GM12878 (cell line): ENCODE measurements at regions not wholly inside any gene's neighbourhood (a gene's known extent, or its start where the extent isn't known, plus 50 kb on each side); places are given as distances from the start of the nearest gene placed in this dataset.

Experiments
- ATAC-seq: fragments of 200-7000 bp; cut with Tn5 transposase; 3 replicates; pipeline ENCODE4 v1.9.1; 2020; ENCODE audit warnings: mild to moderate bottlenecking, moderate library complexity
- BruUV-seq: library from RNA; stranded (reverse); fragments of 400-500 nt; replicated peaks from 2 replicates; lab custom pipeline; 2021; lab: Mats Ljungman, UMichigan
- CTCF ChIA-PET: fragments of 300-600 bp; sonication (Branson Sonifier 250); formaldehyde crosslinking; extraction: SDS; loops from one replicate; lab custom pipeline; 2021; ENCODE audit warnings: inconsistent platforms; lab: Yijun Ruan, JAX
- POLR2A ChIA-PET: fragments of 350-600 bp; formaldehyde crosslinking; extraction: SDS; loops from one replicate; lab custom pipeline; 2021; ENCODE audit warnings: inconsistent platforms; lab: Charles Lee
- RAD21 ChIA-PET: fragments of 300-600 bp; sonication (Branson Sonifier 250); formaldehyde crosslinking; loops from one replicate; lab custom pipeline; 2023; ENCODE audit warnings: antibody characterized with exemption; ENCODE audit not compliant: unreplicated experiment; lab: Charles Lee
- SMC1A ChIA-PET: fragments of 300-600 bp; sonication (Branson Sonifier 250); formaldehyde crosslinking; loops from one replicate; lab custom pipeline; 2023; ENCODE audit not compliant: unreplicated experiment, uncharacterized antibody; lab: Charles Lee
- DNase-seq: peaks from one replicate; pipeline ENCODE4 v3.0.0-alpha.2; 2011; ENCODE audit warnings: low read depth, low spot score
- FAIRE-seq: peaks from 3 replicates; lab custom pipeline; 2011; peaks lifted over from hg19 to GRCh38; lab: Jason Lieb, UNC
- H2AFZ ChIP-seq: 2 replicates; pipeline ENCODE4 v1.6.0; 2011; ENCODE audit warnings: low read depth, low read length, control low read depth; ENCODE audit not compliant: control insufficient read depth
- H3K27ac ChIP-seq: 2 replicates; pipeline ENCODE4 v1.5.1; 2011; ENCODE audit warnings: control low read depth; ENCODE audit not compliant: control insufficient read depth, insufficient read depth
- H3K27me3 ChIP-seq, 2 experiments: replicated peaks in 1 of 2; 2 replicates each; pipeline versions ENCODE4 v1.6.0 to v1.6.1; 2011; ENCODE audit warnings: low read length in 1 of 2; ENCODE audit not compliant: control insufficient read depth in 2 of 2, insufficient read depth in 2 of 2
- H3K36me3 ChIP-seq, 2 experiments: 2 replicates each; pipeline ENCODE4 v1.5.1; 2011; ENCODE audit warnings: low read length in 1 of 2; ENCODE audit not compliant: control insufficient read depth in 2 of 2, insufficient read depth in 2 of 2
- H3K4me1 ChIP-seq: 2 replicates; pipeline ENCODE4 v1.6.1; 2011; ENCODE audit warnings: mild to moderate bottlenecking, low read length, moderate library complexity, mixed read lengths; ENCODE audit not compliant: control insufficient read depth, insufficient read depth
- H3K4me2 ChIP-seq: 2 replicates; pipeline ENCODE4 v1.6.0; 2011; ENCODE audit warnings: control low read depth; ENCODE audit not compliant: control insufficient read depth, insufficient read depth
- H3K4me3 ChIP-seq: fragments of 200-600 bp; sonication (generic); 2 replicates; pipeline ENCODE4 v1.5.1; 2016
- H3K79me2 ChIP-seq: 2 replicates; pipeline ENCODE4 v1.6.0; 2011; ENCODE audit warnings: low read length; ENCODE audit not compliant: control insufficient read depth, insufficient read depth
- H3K9ac ChIP-seq: 2 replicates; pipeline ENCODE4 v1.8.0; 2011; ENCODE audit warnings: low read length, control low read depth, mixed read lengths; ENCODE audit not compliant: control insufficient read depth, insufficient read depth
- H3K9me3 ChIP-seq: replicated peaks from 3 replicates; pipeline ENCODE4 v1.5.1; 2011; ENCODE audit warnings: mild to moderate bottlenecking, low read length; ENCODE audit not compliant: control insufficient read depth, insufficient read depth
- H4K20me1 ChIP-seq: 2 replicates; pipeline ENCODE4 v1.6.0; 2011; ENCODE audit not compliant: control insufficient read depth, insufficient read depth
- BHLHE40 ChIP-seq, 2 experiments: fragments of 450-650 bp in 1 of 2; IDR thresholded peaks; 2 replicates each; pipeline ENCODE4 v1.6.1; 2011 to 2017; ENCODE audit warnings: low read depth in 2 of 2, borderline replicate concordance in 1 of 2, improper control_type of control experiment in 1 of 2, low read length in 1 of 2, mild to moderate bottlenecking in 1 of 2
- CHD2 ChIP-seq: IDR thresholded peaks from 2 replicates; pipeline ENCODE4 v1.6.1; 2011; ENCODE audit warnings: low read depth, low read length, improper control_type of control experiment, borderline replicate concordance
- JUNB ChIP-seq: IDR thresholded peaks from 2 replicates; pipeline ENCODE4 v1.6.1; 2016; ENCODE audit warnings: antibody characterized with exemption, mild to moderate bottlenecking
- MEF2B ChIP-seq: fragments of 450-650 bp; IDR thresholded peaks from 2 replicates; pipeline ENCODE4 v1.6.1; 2018; ENCODE audit warnings: mild to moderate bottlenecking, moderate library complexity; ENCODE audit not compliant: partially characterized antibody, poor library complexity, severe bottlenecking
- POLR2AphosphoS2 ChIP-seq: IDR thresholded peaks from 2 replicates; pipeline ENCODE4 v1.6.1; 2011; ENCODE audit warnings: low read depth, mild to moderate bottlenecking, low read length, improper control_type of control experiment, moderate library complexity
- POU2F2 ChIP-seq: IDR thresholded peaks from 3 replicates; pipeline ENCODE4 v1.6.1; 2011; ENCODE audit warnings: low read depth, mild to moderate bottlenecking, low read length, borderline replicate concordance
- SREBF1 ChIP-seq: IDR thresholded peaks from 2 replicates; pipeline ENCODE4 v1.6.1; 2012; ENCODE audit warnings: mild to moderate bottlenecking, low read length
- TBL1XR1 ChIP-seq: IDR thresholded peaks from 2 replicates; pipeline ENCODE4 v1.6.1; 2012; ENCODE audit warnings: low read depth, low read length, improper control_type of control experiment
- TCF3 ChIP-seq: IDR thresholded peaks from 2 replicates; pipeline ENCODE4 v1.6.1; 2012; ENCODE audit warnings: low read depth, mild to moderate bottlenecking, low read length, borderline replicate concordance; ENCODE audit not compliant: insufficient read depth
- WGBS: methylation state at CpG from one replicate; pipeline ENCODE4 v1.1.6; 2016; ENCODE audit warnings: low lambda C conversion rate; ENCODE audit not compliant: insufficient replicate concordance, insufficient coverage; ENCODE audit errors: missing lambda C conversion rate; 5-methylcytosine and 5-hydroxymethylcytosine counted together
- in situ Hi-C: fragments of 300-500 bp; cut with MboI; formaldehyde crosslinking; loops from 9 replicates; pipeline ENCODE4 v1.14.3; 2018; ENCODE audit warnings: mixed read lengths
- intact Hi-C: fragments of 100-400 bp; cut with micrococcal nuclease; formaldehyde crosslinking; loops from one replicate; pipeline ENCODE4 v1.14.2; 2022; ENCODE audit not compliant: unreplicated experiment
- TF ChIP-seq, protein P1 (sequence below): fragments of 450-650 bp; IDR thresholded peaks from 2 replicates; pipeline ENCODE4 v1.6.1; 2016; ENCODE audit warnings: mild to moderate bottlenecking

DNA sequence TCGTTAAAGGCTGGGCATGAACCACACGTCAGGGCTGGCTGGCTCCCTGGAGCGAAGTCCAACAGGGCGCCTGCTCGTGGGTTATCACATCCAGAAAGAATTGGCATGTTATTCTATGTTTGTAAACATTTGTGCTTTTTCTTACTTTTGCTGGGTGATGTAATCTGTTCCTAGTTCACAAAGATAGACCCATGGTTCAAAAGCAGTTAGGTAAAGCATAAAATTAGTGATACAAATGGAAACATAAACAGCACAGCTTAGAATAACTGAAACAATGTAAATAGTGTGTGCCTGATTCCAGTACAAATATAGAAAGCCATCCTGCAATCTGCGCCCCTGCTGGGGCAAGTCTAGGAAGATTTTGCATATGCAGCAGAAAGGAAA is 184.0 kb upstream of the C1orf174 start:
- 52% methylated on average over 6 of the region's 6 CpGs for WGBS
- Histone ChIP-seq H3K9ac (no peak overlapping the region), H3K9me3 (no peaks in the 10 kb centered on the region; the same call in 2 of the 3 replicates), H3K79me2 (no peaks in the 10 kb centered on the region), H3K27me3 (no peaks in the 10 kb centered on the region)
- POLR2A ChIA-PET: no interaction called here
- intact Hi-C loops: no loop called here
- no peak for ATAC-seq
- TF ChIP-seq TCF3 (no peak), CHD2 (no peak), POU2F2 (no peak), SREBF1 (no peak), BHLHE40 (IDR thresholded peaks at IDR 0.05; ENCODE audit: borderline replicate concordance in 1 of 2, low read depth in 2 of 2, low read length in 1 of 2) (no peak), JUNB (no peak), TBL1XR1 (no peak), MEF2B (no peak), POLR2AphosphoS2 (no peak)
- TF ChIP-seq, protein P1, sequence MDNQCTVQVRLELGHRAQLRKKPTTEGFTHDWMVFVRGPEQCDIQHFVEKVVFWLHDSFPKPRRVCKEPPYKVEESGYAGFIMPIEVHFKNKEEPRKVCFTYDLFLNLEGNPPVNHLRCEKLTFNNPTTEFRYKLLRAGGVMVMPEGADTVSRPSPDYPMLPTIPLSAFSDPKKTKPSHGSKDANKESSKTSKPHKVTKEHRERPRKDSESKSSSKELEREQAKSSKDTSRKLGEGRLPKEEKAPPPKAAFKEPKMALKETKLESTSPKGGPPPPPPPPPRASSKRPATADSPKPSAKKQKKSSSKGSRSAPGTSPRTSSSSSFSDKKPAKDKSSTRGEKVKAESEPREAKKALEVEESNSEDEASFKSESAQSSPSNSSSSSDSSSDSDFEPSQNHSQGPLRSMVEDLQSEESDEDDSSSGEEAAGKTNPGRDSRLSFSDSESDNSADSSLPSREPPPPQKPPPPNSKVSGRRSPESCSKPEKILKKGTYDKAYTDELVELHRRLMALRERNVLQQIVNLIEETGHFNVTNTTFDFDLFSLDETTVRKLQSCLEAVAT: no peak
- TF ChIP-seq, all 136 proteins: peak for 0
- RAD21 ChIA-PET: no interaction called here
- Histone ChIP-seq H3K36me3 (no peaks in the 10 kb centered on the region), H4K20me1 (no peaks in the 10 kb centered on the region), H3K4me2 (no peak overlapping the region), H3K4me3 (no peak overlapping the region), H2AFZ (no peak overlapping the region), H3K27ac (no peak overlapping the region), H3K4me1 (no peaks in the 10 kb centered on the region)
- CTCF ChIA-PET: no interaction called here
- SMC1A ChIA-PET: no interaction called here
- in situ Hi-C loops: no loop called here
- FAIRE-seq (no peak), DNase-seq (no peak)
- BruUV-seq: no TSS peak
